Lung (tissue), 11 donors: ENCODE measurements at regions not wholly inside any gene's neighbourhood (a gene's known extent, or its start where the extent isn't known, plus 50 kb on each side); places are given as distances from the start of the nearest gene placed in this dataset.

Experiments
- ATAC-seq: fragments of 200-7000 bp; cut with Tn5 transposase; one replicate; pipeline ENCODE4 v1.9.1; 2020; ENCODE audit warnings: moderate number of reproducible peaks; ENCODE audit not compliant: insufficient read depth, low FRiP score
- DNase-seq, 3 donors: peaks; one replicate each; pipeline ENCODE4 v3.0.0-alpha.2; 2013 to 2017
- H3K27ac ChIP-seq, 2 donors: one replicate each; pipeline ENCODE4 v1.5.1; 2013; ENCODE audit warnings: mild to moderate bottlenecking in 2 of 2, moderate library complexity in 2 of 2, control low read depth in 1 of 2, inconsistent platforms in 1 of 2, low read depth in 1 of 2, low read length in 1 of 2
- H3K27me3 ChIP-seq, 3 donors: one replicate each; pipeline ENCODE4 v1.5.1; 2013; ENCODE audit warnings: low read length in 2 of 3; ENCODE audit not compliant: control insufficient read depth in 3 of 3, insufficient read depth in 3 of 3
- H3K36me3 ChIP-seq, 4 donors: one replicate each; pipeline ENCODE4 v1.5.1; 2013; ENCODE audit warnings: low read length in 4 of 4, mild to moderate bottlenecking in 1 of 4, moderate library complexity in 1 of 4; ENCODE audit not compliant: control insufficient read depth in 4 of 4, insufficient read depth in 4 of 4
- H3K4me1 ChIP-seq, 5 donors: one replicate each; pipeline ENCODE4 v1.5.1; 2013; ENCODE audit warnings: low read length in 5 of 5, mild to moderate bottlenecking in 2 of 5, moderate library complexity in 1 of 5; ENCODE audit not compliant: control insufficient read depth in 5 of 5, insufficient read depth in 5 of 5
- H3K4me3 ChIP-seq: one replicate; pipeline ENCODE4 v1.5.1; 2013; ENCODE audit warnings: mild to moderate bottlenecking, control low read depth, moderate library complexity
- H3K9ac ChIP-seq, 2 donors: one replicate each; pipeline ENCODE4 v1.5.1; 2013; ENCODE audit warnings: low read length in 2 of 2, control low read depth in 1 of 2; ENCODE audit not compliant: insufficient read depth in 1 of 2
- H3K9me3 ChIP-seq, 4 donors: one replicate each; pipeline ENCODE4 v1.5.1; 2013; ENCODE audit warnings: low read length in 3 of 4, mild to moderate bottlenecking in 1 of 4, moderate library complexity in 1 of 4; ENCODE audit not compliant: control insufficient read depth in 4 of 4, insufficient read depth in 3 of 4
- WGBS, 2 donors: extraction: QIAGEN DNeasy Blood & Tissue Kit; methylation state at CpG; one replicate each; pipeline ENCODE4 v1.1.7; 2013; 5-methylcytosine and 5-hydroxymethylcytosine counted together
- TF ChIP-seq, protein P1 (sequence below): IDR thresholded peaks from 2 replicates; pipeline ENCODE4 v1.5.1; 2012; ENCODE audit warnings: mild to moderate bottlenecking; ENCODE audit errors: control extremely low read depth, extremely low read depth
- donor health status: control.
- donor health status: control.
- donor health status: Bipolar disorder and iron deficiency.
- donor health status: healthy.
- donor health status: DM: yes; HTN: yes; CAD: no.

DNA sequence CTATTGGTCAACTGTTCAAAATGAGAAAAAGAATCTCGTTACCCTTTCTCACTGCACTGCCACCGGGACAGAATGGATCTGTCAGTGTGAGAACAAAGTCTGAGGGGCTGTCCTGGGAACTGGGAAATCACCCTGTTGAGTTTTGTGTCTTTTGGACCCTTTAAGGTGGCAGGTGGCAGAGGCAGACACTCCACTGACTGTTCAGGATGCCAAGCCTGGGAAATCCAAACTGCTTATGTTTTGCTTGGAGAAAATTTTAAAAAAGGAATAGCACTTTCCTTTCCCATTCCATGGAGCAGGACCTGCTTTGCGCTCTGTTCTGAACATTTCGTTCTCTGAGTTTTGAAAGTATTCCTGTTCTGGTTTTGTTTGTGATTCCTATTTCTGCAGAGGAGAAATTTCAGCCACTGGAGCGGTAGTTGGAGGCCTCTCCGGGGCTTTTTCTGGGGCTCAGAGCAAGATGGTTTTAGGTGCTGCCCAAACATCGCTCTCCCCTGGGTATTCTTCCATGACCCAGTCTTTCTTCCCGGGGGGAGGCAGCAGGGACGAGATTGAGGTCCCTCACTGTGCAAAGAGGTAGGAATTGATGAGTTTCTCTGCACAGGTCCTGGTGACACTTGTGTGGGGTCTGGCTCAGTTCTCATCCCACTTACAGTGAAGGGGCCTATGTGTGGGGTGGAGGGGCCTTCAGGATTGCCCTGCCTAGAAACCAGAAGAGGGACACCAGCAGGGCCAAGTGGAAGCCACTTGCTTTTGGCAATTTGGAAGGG lies 138.5 kb upstream of the SYT13 start:
- Histone ChIP-seq H3K27me3 (peaks cover 0 to under 1% (median 0%) of the 10 kb centered on the region in 3 donors), H3K27ac (no peak overlapping the region), H3K4me1 (peaks cover 0 to 2% (median 0%) of the 10 kb centered on the region in 5 donors), H3K36me3 (no peaks in the 10 kb centered on the region), H3K9ac (no peak overlapping the region), H3K9me3 (peaks cover 0 to 2% (median under 1%) of the 10 kb centered on the region in 4 donors), H3K4me3 (no peak overlapping the region)
- 87 to 89% methylated on average over 9 of the region's 9 CpGs for WGBS, 2 donors
- TF ChIP-seq, protein P1, sequence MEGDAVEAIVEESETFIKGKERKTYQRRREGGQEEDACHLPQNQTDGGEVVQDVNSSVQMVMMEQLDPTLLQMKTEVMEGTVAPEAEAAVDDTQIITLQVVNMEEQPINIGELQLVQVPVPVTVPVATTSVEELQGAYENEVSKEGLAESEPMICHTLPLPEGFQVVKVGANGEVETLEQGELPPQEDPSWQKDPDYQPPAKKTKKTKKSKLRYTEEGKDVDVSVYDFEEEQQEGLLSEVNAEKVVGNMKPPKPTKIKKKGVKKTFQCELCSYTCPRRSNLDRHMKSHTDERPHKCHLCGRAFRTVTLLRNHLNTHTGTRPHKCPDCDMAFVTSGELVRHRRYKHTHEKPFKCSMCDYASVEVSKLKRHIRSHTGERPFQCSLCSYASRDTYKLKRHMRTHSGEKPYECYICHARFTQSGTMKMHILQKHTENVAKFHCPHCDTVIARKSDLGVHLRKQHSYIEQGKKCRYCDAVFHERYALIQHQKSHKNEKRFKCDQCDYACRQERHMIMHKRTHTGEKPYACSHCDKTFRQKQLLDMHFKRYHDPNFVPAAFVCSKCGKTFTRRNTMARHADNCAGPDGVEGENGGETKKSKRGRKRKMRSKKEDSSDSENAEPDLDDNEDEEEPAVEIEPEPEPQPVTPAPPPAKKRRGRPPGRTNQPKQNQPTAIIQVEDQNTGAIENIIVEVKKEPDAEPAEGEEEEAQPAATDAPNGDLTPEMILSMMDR: no peak
- no peak for ATAC-seq
- DNase-seq: no peak

DNA sequence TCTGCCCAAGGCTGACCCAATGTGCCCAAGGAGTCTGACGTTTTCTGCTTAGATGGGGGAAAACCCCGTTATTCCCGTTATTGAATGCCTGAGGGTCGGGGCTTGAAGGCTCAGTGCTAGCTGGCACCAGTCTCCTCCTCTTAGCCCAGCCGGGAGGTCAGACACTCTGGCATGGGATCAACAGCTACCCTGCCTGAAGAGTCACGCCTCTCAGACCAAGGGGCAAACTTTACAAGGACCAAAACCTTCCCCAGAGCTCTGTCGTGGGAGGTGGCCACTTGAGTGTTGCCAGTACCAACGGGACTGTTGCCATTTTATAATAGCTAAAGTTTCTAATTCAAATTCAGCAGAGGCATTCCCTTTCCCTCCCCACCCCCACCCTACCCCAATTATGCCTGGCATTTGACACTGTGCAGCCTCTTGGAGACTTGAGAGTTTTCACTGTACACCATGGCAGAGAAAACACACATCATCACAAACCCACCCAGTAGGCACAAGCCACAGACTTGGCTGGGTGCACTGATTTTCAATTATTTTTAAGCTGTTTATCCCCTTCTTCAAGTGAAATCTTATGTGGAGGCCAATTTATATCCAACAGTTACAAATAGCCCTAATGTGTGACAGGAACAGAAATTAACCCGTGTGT lies 137.5 kb upstream of the SYT13 start:
- TF ChIP-seq, protein P1: no peak
- H3K27me3 ChIP-seq: no peaks in the 10 kb centered on the region
- H3K4me3 ChIP-seq: no peak overlapping the region
- no peak overlapping the region for H3K9ac ChIP-seq
- H3K36me3 ChIP-seq: no peaks in the 10 kb centered on the region
- peaks cover 0 to 2% (median 0%) of the 10 kb centered on the region in 5 donors for H3K4me1 ChIP-seq
- 34 to 58% methylated on average over 9 of the region's 9 CpGs for WGBS, 2 donors
- DNase-seq (no peak), ATAC-seq (no peak)
- no peak overlapping the region for H3K27ac ChIP-seq
- H3K9me3 ChIP-seq: peaks cover 0 to 4% (median 2%) of the 10 kb centered on the region in 4 donors

DNA sequence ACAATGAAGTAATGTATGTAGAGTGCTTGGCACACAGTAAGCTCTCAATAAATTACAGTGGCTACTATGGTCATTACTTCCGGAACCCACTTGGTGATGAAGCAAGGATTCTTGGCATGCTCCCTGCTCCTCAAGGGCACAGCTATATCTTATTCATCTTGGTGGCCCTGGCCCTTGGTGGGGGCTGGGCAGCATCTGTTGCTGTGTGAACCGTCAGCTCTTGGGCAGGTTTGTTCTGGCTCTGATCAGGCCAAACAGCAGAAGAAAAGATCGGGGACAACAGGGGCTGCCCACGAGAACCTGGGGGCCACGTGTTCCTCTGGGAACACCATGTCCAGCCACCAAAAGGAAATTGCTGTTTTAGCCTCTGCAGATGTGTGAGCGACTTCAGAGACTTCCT lies 136.9 kb upstream of the SYT13 start:
- no peak overlapping the region for H3K9ac ChIP-seq
- no peak for ATAC-seq
- no peak overlapping the region for H3K4me3 ChIP-seq
- no peaks in the 10 kb centered on the region for H3K36me3 ChIP-seq
- 50 to 60% methylated on average over 6 of the region's 6 CpGs for WGBS, 2 donors
- TF ChIP-seq, protein P1: no peak
- no peaks in the 10 kb centered on the region for H3K27me3 ChIP-seq
- DNase-seq: no peak
- H3K27ac ChIP-seq: no peak overlapping the region
- peaks cover 0 to 4% (median 2%) of the 10 kb centered on the region in 4 donors for H3K9me3 ChIP-seq
- H3K4me1 ChIP-seq: peaks cover 0 to 2% (median 0%) of the 10 kb centered on the region in 5 donors
